Fibroblast of lung (primary cell): ENCODE measurements at regions not wholly inside any gene's neighbourhood (a gene's known extent, or its start where the extent isn't known, plus 50 kb on each side); places are given as distances from the start of the nearest gene placed in this dataset.

Experiments used
- DNase-seq, 2 donors: peaks; one replicate each; pipeline versions ENCODE4 v3.0.0 to v3.0.0-alpha.2; 2010; ENCODE audit warnings: low read depth in 2 of 2
- H2AFZ ChIP-seq: 2 replicates; pipeline ENCODE4 v1.5.1; 2012; ENCODE audit warnings: low read length, control low read depth, inconsistent platforms
- H3K27ac ChIP-seq: 2 replicates; pipeline ENCODE4 v1.5.1; 2011; ENCODE audit warnings: low read length, control low read depth; ENCODE audit not compliant: insufficient read depth
- H3K27me3 ChIP-seq: 2 replicates; pipeline ENCODE4 v1.5.1; 2011; ENCODE audit warnings: mild to moderate bottlenecking, low read length; ENCODE audit not compliant: control insufficient read depth, insufficient read depth
- H3K36me3 ChIP-seq: 2 replicates; pipeline ENCODE4 v1.5.1; 2011; ENCODE audit warnings: low read length; ENCODE audit not compliant: control insufficient read depth, insufficient read depth
- H3K4me1 ChIP-seq: 2 replicates; pipeline ENCODE4 v1.5.1; 2011; ENCODE audit warnings: low read length; ENCODE audit not compliant: control insufficient read depth, insufficient read depth; ENCODE audit errors: extremely low read depth
- H3K4me2 ChIP-seq: 2 replicates; pipeline ENCODE4 v1.5.1; 2011; ENCODE audit warnings: low read length, control low read depth; ENCODE audit not compliant: insufficient read depth; ENCODE audit errors: extremely low read depth
- H3K4me3 ChIP-seq, 4 experiments: fragments of 200-600 bp in 1 of 4; sonication (generic) in 1 of 4; replicated peaks in 1 of 4; 2 replicates each; pipeline ENCODE4 v1.5.1; 2011 to 2016; ENCODE audit warnings: low read length in 4 of 4, low read depth in 3 of 4, mild to moderate bottlenecking in 3 of 4, control low read depth in 2 of 4, inconsistent platforms in 1 of 4, mixed read lengths in 1 of 4; ENCODE audit not compliant: insufficient read depth in 1 of 4; ENCODE audit errors: control extremely low read depth in 1 of 4
- H3K79me2 ChIP-seq: 2 replicates; pipeline ENCODE4 v1.5.1; 2012; ENCODE audit warnings: mild to moderate bottlenecking, low read length, inconsistent platforms; ENCODE audit not compliant: control insufficient read depth, insufficient read depth
- H3K9ac ChIP-seq: 2 replicates; pipeline ENCODE4 v1.5.1; 2011; ENCODE audit warnings: mild to moderate bottlenecking, low read length, control low read depth; ENCODE audit not compliant: insufficient read depth
- H3K9me3 ChIP-seq: 2 replicates; pipeline ENCODE4 v1.5.1; 2012; ENCODE audit warnings: low read depth, low read length; ENCODE audit not compliant: control insufficient read depth, insufficient read depth
- H4K20me1 ChIP-seq: 2 replicates; pipeline ENCODE4 v1.5.1; 2011; ENCODE audit warnings: low read length; ENCODE audit not compliant: control insufficient read depth, insufficient read depth; ENCODE audit errors: extremely low read depth
- EZH2 ChIP-seq: IDR thresholded peaks from 2 replicates; pipeline ENCODE4 v1.5.1; 2012; ENCODE audit warnings: low read length, control low read depth, mild to moderate bottlenecking; ENCODE audit errors: missing control alignments
- TF ChIP-seq, protein P1 (sequence below), 2 donors: IDR thresholded peaks in 1 of 2; conservative IDR thresholded peaks in 1 of 2; 1 replicate in 1 of 2; 2 replicates in 1 of 2; pipeline ENCODE4 v1.5.1; 2011 to 2012; ENCODE audit warnings: low read length in 2 of 2, control low read depth in 1 of 2, inconsistent platforms in 1 of 2, low read depth in 1 of 2, mild to moderate bottlenecking in 1 of 2

- no peak overlapping the region for H3K4me2 ChIP-seq
These were observed 178.9 kb upstream of the SNX7 start for GRCh38 chr1:98482611-98483010.

GRCh38 chr1:98480271-98480670 lies 181.2 kb upstream of the SNX7 start:
- H3K79me2 ChIP-seq = no peaks in the 10 kb centered on the region
- H3K9me3 ChIP-seq = no peaks in the 10 kb centered on the region
- H4K20me1 ChIP-seq = no peaks in the 10 kb centered on the region
- no peak overlapping the region for H3K4me3 ChIP-seq
- no peaks in the 10 kb centered on the region for H3K4me1 ChIP-seq
- no peak overlapping the region for H2AFZ ChIP-seq
- H3K27ac ChIP-seq = no peak overlapping the region
- no peak overlapping the region for H3K9ac ChIP-seq
- no peak for DNase-seq
- TF ChIP-seq, protein P1, sequence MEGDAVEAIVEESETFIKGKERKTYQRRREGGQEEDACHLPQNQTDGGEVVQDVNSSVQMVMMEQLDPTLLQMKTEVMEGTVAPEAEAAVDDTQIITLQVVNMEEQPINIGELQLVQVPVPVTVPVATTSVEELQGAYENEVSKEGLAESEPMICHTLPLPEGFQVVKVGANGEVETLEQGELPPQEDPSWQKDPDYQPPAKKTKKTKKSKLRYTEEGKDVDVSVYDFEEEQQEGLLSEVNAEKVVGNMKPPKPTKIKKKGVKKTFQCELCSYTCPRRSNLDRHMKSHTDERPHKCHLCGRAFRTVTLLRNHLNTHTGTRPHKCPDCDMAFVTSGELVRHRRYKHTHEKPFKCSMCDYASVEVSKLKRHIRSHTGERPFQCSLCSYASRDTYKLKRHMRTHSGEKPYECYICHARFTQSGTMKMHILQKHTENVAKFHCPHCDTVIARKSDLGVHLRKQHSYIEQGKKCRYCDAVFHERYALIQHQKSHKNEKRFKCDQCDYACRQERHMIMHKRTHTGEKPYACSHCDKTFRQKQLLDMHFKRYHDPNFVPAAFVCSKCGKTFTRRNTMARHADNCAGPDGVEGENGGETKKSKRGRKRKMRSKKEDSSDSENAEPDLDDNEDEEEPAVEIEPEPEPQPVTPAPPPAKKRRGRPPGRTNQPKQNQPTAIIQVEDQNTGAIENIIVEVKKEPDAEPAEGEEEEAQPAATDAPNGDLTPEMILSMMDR (conservative IDR thresholded peaks at IDR 0.05 in 1 of 2, IDR thresholded peaks at IDR 0.05 in 1 of 2; ENCODE audit: low read depth in 1 of 2, low read length in 2 of 2) = no peak
- TF ChIP-seq EZH2 = no peak
- no peak overlapping the region for H3K4me2 ChIP-seq
- no peaks in the 10 kb centered on the region for H3K36me3 ChIP-seq
- no peaks in the 10 kb centered on the region for H3K27me3 ChIP-seq

More at GRCh38 chr1:98482611-98483010, 178.9 kb upstream of the SNX7 start:
- Histone ChIP-seq H3K79me2 (no peaks in the 10 kb centered on the region), H3K9me3 (no peaks in the 10 kb centered on the region), H3K27ac (no peak overlapping the region), H3K4me1 (no peaks in the 10 kb centered on the region), H4K20me1 (no peaks in the 10 kb centered on the region), H2AFZ (no peak overlapping the region), H3K27me3 (no peaks in the 10 kb centered on the region), H3K36me3 (no peaks in the 10 kb centered on the region), H3K4me3 (no peak overlapping the region), H3K9ac (no peak overlapping the region)
- no peak for TF ChIP-seq EZH2
- TF ChIP-seq, protein P1 (conservative IDR thresholded peaks at IDR 0.05 in 1 of 2, IDR thresholded peaks at IDR 0.05 in 1 of 2; ENCODE audit: low read depth in 1 of 2, low read length in 2 of 2) = no peak
- DNase-seq = no peak

GRCh38 chr1:98478121-98478520 lies 183.4 kb upstream of the SNX7 start:
- Histone ChIP-seq H3K4me2 (no peak overlapping the region), H3K79me2 (no peaks in the 10 kb centered on the region), H3K4me1 (no peaks in the 10 kb centered on the region), H3K27ac (no peak overlapping the region), H4K20me1 (no peaks in the 10 kb centered on the region), H3K4me3 (no peak overlapping the region), H3K27me3 (no peaks in the 10 kb centered on the region), H3K9me3 (no peaks in the 10 kb centered on the region), H3K36me3 (no peaks in the 10 kb centered on the region), H3K9ac (no peak overlapping the region), H2AFZ (no peak overlapping the region)
- DNase-seq = no peak
- TF ChIP-seq, protein P1 (conservative IDR thresholded peaks at IDR 0.05 in 1 of 2, IDR thresholded peaks at IDR 0.05 in 1 of 2; ENCODE audit: low read depth in 1 of 2, low read length in 2 of 2) = no peak
